ENCODE measurements at regions not wholly inside any gene's neighbourhood (a gene's known extent, or its start where the extent isn't known, plus 50 kb on each side); places are given as distances from the start of the nearest gene placed in this dataset.

GRCh38 chrX:81857192-81857591 is 655.3 kb downstream of the SH3BGRL start:
- no peak overlapping the region for H3K4me3 ChIP-seq (ENCODE audit: low read depth, low read length)
- TF ChIP-seq CTCF (IDR thresholded peaks at IDR 0.05; ENCODE audit: borderline replicate concordance, insufficient read depth, low read depth, low read length): no peak

GRCh38 chrX:81866873-81867272 is 665.0 kb downstream of the SH3BGRL start:
- no peak overlapping the region for H3K4me3 ChIP-seq (ENCODE audit: low read depth, low read length)
- no peak for TF ChIP-seq CTCF (IDR thresholded peaks at IDR 0.05; ENCODE audit: borderline replicate concordance, insufficient read depth, low read depth, low read length)

GRCh38 chrX:81868979-81869378 is 667.1 kb downstream of the SH3BGRL start:
- H3K4me3 ChIP-seq (ENCODE audit: low read depth, low read length): no peak overlapping the region
- no peak for TF ChIP-seq CTCF (IDR thresholded peaks at IDR 0.05; ENCODE audit: borderline replicate concordance, insufficient read depth, low read depth, low read length)

GRCh38 chrX:81874807-81875206 is 672.9 kb downstream of the SH3BGRL start:
- H3K4me3 ChIP-seq (ENCODE audit: low read depth, low read length): no peak overlapping the region
- TF ChIP-seq CTCF (IDR thresholded peaks at IDR 0.05; ENCODE audit: borderline replicate concordance, insufficient read depth, low read depth, low read length): no peak

- TF ChIP-seq CTCF (IDR thresholded peaks at IDR 0.05; ENCODE audit: borderline replicate concordance, insufficient read depth, low read depth, low read length): no peak
- no peak overlapping the region for H3K4me3 ChIP-seq (ENCODE audit: low read depth, low read length)
These were observed 673.9 kb downstream of the SH3BGRL start for GRCh38 chrX:81875800-81876199.

GRCh38 chrX:81876437-81876836 is 674.5 kb downstream of the SH3BGRL start:
- no peak overlapping the region for H3K4me3 ChIP-seq (ENCODE audit: low read depth, low read length)
- no peak for TF ChIP-seq CTCF (IDR thresholded peaks at IDR 0.05; ENCODE audit: borderline replicate concordance, insufficient read depth, low read depth, low read length)

GRCh38 chrX:81890521-81890920 is 688.6 kb downstream of the SH3BGRL start:
- TF ChIP-seq CTCF (IDR thresholded peaks at IDR 0.05; ENCODE audit: borderline replicate concordance, insufficient read depth, low read depth, low read length): no peak
- H3K4me3 ChIP-seq (ENCODE audit: low read depth, low read length): no peak overlapping the region
